ENCODE measurements at regions not wholly inside any gene's neighbourhood (a gene's known extent, or its start where the extent isn't known, plus 50 kb on each side); places are given as distances from the start of the nearest gene placed in this dataset.
A peak's percentile ranks its signal among the peaks of the same experiment; 100 is the strongest.

DNA sequence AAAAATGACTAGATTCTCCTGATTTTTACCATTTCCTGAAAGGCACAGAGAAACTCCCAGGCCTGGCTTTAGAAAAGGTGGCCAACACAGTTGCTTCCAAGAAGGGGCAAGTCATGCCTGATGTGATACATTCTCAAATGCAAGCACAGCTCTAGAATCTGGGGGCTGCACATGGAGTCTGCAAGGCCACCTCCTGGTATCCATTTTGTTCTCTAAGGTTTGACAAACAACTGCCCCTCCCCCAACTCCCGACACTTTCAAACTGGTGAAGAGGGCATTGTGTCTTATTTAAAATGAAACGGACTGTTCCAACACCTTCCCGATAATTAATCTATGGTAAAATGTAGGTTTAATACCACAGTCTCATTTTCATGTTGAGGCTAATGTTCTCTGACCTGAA lies 220.2 kb upstream of the CEP162 start:
- DNase-seq (no peak), ATAC-seq (ENCODE audit: poor library complexity) (no peak)

DNA sequence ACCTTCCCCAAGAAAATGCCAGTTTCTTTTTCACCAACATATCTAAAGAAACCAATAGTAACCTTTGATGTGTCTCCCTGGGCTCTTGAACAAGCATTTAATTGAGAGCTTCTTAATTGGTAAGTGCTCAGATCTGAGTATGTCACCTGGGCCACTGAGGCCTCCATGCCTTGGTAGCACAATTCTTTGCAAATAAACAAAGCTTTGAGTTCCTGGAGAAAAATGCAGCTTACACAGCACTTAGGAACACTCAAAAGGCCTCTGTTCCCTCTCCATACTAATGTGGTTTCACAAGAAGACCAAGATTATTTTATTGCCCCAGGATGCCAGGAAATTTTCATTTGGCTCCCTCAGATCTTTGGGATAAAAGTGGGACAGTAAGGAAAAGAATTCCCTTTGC lies 217.6 kb upstream of the CEP162 start:
- ATAC-seq (ENCODE audit: poor library complexity) (no peak), DNase-seq (no peak)
- intact Hi-C loops (cut with DNase I): no loop called here

More for the DNA sequence above, 220.2 kb upstream of the CEP162 start:
- intact Hi-C loops (cut with DNase I): no loop called here

DNA sequence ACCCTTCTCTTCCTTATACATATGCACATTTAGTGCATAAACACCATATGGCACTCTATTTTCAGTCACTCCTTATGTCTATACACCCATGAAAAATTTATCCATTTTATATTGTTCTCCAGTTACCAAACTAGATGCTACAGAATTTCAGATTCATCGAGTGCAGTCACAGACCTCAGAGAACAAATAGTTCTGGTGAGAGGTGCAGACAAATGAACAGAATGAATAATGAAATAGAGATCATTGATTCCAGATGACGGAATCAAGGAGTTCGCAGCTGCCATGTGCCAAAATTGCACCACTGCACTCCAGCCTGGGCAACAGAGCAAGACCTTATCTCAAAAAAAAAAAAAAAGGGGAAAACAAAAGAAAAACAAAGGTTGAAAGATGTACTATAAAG lies 214.8 kb upstream of the CEP162 start:
- no peak for DNase-seq
- no peak for ATAC-seq (ENCODE audit: poor library complexity)
- intact Hi-C loops (cut with DNase I): no loop called here

DNA sequence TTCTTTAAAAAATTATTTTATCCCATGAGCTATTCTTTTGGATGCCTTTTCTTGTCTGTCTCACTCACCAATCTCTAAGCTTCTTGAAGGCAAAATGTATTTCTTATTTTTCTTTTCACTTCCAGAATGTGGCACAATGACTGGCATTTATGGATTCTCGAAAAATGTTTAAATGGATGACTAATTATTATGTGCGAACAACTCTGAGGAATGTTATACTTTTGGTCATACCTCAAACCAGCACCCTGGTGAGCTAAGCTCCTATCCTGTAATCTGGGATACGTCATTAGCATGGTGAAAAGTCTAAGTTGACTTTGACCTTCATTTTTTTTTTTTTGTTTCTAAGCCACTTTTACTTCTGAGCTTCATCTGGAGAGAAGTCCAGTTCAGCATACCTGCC lies 214.0 kb upstream of the CEP162 start:
- intact Hi-C loops (cut with DNase I): no loop called here
- no peak for ATAC-seq (ENCODE audit: poor library complexity)
- no peak for DNase-seq

DNA sequence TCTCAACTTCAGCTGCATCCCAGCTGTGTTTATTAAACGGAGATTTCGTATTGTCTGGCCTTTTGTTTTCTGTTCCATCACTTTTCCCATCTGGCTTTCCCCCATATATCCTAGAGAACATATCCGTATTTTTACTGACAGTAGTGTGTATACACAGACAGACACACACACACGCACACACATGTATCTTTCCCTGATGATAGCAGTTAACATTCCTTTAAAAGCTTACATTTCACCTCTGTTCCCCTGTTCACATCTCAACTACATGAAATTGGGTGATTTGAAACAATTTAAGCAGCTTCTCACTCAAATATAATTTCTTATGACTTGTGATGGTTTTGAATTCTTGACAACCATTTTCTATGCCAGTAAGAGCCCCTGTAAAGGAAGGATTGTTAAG lies 207.1 kb upstream of the CEP162 start:
- no peak for ATAC-seq (ENCODE audit: poor library complexity)
- intact Hi-C loops (cut with DNase I): no loop called here
- no peak for DNase-seq

DNA sequence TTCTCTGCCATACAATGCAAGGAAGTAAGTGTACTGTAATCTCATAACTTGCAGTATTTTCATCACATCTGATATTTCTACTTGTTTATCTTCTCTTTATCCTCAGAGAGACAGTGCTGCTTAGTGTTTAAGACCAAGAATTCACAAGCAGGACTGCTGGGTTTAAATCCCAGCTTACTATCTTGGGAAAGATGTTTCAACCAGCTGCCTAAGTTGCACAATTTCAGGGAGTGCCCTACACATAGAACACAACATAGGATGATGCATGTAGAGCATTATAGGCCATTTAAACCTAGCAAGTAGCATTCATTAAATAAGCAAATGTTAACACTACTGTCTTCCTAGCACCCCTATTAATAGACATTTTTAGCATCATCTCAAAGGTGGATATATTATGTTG lies 205.2 kb upstream of the CEP162 start:
- no peak for DNase-seq
- ATAC-seq (ENCODE audit: poor library complexity): no peak
- intact Hi-C loops (cut with DNase I): no loop called here

DNA sequence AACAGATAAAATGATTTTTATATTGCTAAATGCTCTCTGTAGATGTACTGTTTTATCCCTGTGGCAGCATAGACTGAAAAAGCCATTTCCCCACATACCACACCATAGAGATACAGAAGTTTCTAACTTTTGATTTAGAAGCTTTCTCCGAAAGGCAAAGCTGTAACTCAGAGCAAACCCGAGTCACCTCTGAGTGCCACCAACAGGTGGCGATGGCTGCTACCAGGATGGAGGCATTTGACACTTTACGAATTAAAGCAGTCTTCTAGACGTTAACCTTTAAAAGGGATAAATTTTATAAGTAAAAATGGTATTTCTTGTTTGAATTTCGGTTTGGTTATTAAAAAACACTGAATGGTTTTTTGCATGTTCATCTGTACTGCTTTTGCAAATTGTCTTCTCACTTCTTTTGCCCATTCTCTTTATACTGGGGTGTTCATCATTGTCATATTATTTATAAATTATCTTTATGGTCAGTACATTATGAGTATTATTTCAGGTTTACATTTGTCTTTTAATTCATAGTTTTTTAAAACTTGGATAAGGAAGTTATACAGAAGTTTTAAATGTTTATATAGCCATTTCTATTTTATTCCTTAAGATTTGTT lies 201.0 kb upstream of the CEP162 start:
- DNase-seq (peak; percentile 81), ATAC-seq (ENCODE audit: poor library complexity) (peak; percentile 60)
- intact Hi-C loops (cut with DNase I): no loop called here

DNA sequence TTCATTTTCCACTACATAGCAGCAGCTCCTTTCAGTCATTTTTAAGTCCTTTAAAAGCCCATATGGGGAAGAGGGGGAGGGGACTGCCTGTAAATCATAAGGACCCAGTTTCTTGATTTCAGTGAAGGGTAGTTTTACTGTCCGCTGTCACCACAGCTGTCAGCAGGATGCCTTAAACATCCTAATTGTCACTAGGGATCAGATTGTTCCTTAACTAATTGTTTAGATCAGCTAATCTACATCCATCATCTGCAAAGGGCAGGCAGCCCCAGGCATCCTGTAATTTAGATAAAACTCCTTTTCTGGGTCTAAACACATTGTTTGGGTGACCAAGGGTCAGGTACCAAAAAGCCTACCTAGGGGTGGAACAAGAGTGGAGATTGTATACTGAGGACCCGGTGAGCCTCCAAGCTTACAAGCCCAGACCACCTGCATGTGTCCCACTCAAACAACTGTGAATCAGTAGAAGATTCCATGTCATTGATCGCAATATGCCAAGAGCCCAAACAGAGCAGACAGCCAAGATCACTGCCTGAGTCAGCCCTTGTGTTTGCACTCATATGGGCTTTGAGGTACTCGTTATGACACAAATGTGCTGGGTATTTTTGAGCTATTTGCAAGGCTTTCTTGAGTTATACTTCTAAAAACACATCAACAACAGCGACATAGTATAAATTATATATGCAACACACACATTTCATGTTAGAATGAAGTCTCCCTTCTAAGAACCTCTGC lies 198.7 kb upstream of the CEP162 start:
- no peak for DNase-seq
- ATAC-seq (ENCODE audit: poor library complexity): no peak
- intact Hi-C loops (cut with DNase I): no loop called here

DNA sequence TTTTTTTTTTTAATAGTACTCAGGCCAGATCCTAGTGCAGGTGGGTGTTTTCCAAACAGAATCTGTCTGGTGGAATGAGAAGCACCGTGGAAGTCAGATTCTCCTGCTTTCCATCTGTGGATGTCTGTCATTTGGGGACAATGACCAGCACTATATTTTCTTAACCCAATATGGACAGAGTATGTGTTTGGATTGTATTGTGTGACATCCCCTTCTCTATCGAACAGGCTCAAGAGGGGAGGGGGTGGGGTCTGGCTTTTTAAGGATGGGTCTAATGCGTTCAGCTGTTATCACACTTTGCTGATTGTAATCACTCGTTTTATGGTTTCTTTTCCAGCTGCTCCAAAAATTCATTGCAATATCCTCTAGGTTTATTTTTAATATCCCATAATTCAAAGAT lies 197.5 kb upstream of the CEP162 start:
- no peak for ATAC-seq (ENCODE audit: poor library complexity)
- intact Hi-C loops (cut with DNase I): no loop called here
- no peak for DNase-seq

DNA sequence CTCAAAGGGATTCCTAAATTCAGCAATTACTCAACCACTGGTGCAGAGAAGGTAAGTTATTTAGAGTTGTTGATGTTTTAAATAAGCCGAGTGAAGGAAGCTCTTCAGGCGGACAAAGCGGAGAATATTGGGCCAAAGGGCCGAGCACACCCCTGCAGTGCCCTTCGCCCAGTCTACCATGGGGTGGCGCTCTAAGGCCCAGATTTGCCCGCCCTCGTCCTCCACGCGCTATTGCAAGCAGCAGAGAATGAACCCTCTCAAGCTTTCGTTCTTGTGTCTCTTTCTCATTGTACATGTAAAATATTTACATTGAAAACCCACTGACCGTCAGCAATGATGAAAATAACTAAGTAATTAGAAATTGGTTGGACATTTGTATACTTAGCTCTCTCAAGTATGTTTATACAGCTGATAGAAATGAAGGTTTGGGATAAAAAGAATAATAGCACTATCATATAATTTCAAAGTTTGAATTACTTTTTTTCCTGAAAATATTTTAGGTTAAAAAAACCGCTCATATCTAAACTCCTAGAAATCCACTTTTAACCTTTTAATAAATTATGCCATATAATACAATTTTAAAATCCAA lies 195.0 kb upstream of the CEP162 start:
- DNase-seq (peak; percentile 60), ATAC-seq (ENCODE audit: poor library complexity) (peak; percentile 92)
- intact Hi-C loops (cut with DNase I): no loop called here

DNA sequence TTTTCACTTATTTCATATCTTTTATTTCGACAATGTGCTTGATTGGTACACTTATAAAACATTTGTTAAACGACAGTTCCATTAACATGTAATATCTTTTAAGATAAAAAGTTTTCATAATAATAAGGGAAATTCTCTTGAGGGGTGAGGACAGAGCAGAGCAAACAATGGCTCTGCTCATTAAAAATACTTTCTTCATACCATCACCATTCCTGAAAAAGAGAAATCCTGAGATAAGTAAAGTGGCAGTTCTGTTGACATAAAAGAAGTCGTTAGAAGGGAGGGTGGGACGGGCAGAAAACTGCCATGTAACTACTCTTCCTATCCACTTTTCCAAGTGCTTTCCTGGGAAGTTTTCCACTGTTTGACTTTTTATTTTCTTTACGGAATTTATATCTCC lies 193.6 kb upstream of the CEP162 start:
- DNase-seq: no peak
- intact Hi-C loops (cut with DNase I): no loop called here
- no peak for ATAC-seq (ENCODE audit: poor library complexity)

DNA sequence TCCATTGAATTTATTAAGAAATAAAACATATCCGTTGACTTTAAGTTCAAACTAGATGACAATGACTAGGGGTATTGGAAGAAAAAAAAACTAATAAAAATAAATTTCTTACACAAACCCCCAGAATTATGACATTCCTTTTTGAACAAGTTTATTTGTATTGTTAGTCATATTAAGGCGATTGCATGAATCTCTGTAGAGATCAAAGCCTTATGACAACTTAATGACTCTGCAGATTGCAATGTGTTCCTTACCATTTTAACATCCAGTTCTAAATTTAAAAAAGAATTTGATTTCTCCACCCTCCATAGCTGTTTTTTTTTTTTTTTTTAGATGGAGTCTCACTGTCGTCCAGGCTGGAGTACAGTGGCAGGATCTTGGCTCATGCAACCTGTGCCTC lies 189.8 kb upstream of the CEP162 start:
- ATAC-seq (ENCODE audit: poor library complexity) (no peak), DNase-seq (no peak)
- intact Hi-C loops (cut with DNase I): no loop called here

DNA sequence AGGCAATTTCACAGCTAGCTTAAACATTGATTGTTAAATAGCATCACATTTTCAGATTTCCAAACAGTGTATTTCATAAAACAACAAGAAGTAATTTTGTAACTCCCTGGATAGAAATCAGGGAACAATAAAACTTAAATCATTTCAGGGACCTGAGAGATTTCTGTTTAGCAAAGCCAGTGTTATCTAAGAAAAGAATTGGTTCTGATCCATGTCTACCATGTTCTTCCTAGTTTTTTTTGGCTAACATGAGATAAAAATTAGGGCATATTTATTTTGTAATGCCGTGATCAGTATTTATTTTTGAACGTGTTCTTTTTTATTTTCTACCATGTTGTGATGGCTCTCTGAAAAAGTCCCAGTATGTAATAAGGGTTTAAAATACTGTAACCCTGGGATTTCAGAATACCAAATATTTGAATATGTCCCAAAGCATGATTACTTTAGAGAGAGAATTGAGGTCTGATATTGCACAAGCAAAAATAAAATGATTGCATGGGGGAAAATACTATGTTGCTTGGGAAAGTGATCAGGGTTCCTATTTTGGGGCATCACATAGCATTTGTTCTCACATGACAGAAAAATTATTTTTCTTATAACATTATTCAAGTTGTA lies 188.7 kb upstream of the CEP162 start:
- intact Hi-C loops (cut with DNase I): no loop called here
- no peak for ATAC-seq (ENCODE audit: poor library complexity)
- DNase-seq: no peak

DNA sequence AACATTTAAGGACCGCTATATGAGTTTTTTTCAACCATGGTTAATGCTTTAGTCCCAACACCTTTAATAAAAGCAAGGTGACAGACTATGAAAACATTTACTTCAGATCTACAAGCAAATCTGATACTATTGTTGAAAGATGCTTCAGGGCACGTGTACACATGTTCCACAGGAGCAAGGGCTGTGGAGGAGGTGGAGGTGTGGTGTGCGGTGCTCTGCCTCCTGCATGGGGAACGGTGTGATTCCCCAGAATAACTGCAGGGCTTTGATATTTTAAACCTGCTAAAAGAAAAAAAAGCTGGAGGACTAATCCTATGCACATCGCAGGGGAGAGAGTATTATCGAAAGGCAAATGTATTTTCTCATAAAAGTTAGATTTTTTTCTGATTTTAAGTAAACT lies 188.1 kb upstream of the CEP162 start:
- intact Hi-C loops (cut with DNase I): no loop called here
- no peak for DNase-seq
- ATAC-seq (ENCODE audit: poor library complexity): no peak

DNA sequence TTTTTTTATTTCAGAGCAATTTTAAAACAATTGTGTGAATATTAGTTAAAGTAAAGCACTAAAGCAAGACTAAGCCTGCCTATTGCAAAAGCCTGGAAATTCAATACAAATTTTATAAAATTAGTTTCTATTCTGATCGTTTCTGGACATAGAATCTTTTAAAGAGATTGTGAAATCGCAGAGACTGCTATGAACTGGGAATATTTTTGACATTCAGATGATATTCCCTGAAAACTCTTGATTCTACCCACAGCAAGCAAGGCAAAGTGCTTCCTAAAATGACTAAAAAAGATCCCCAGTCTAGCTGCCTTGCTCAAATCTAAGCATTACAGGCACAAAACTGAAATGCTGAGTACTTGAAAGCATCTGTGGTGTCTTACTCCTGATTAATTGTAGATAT lies 187.6 kb upstream of the CEP162 start:
- DNase-seq (no peak), ATAC-seq (ENCODE audit: poor library complexity) (no peak)
- intact Hi-C loops (cut with DNase I): no loop called here

DNA sequence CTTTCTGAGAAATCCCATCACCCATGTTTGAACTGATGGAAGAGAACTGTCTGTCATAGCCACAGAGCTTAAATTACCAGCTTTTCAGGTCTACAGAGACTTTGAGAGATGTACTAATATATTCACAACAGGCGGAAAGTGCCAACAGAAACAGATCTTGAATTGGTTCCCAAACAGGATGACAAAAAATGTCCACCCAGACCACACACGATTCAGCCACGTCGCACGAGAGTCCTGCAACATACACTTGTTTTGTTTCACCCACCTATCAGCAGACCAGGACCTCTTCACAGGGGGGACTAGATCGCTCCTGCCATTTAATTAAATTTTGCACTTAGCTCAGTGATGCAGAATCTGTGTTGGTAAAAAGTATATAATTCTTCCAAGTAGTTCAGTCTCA lies 187.1 kb upstream of the CEP162 start:
- intact Hi-C loops (cut with DNase I): no loop called here
- DNase-seq: no peak
- ATAC-seq (ENCODE audit: poor library complexity): no peak

DNA sequence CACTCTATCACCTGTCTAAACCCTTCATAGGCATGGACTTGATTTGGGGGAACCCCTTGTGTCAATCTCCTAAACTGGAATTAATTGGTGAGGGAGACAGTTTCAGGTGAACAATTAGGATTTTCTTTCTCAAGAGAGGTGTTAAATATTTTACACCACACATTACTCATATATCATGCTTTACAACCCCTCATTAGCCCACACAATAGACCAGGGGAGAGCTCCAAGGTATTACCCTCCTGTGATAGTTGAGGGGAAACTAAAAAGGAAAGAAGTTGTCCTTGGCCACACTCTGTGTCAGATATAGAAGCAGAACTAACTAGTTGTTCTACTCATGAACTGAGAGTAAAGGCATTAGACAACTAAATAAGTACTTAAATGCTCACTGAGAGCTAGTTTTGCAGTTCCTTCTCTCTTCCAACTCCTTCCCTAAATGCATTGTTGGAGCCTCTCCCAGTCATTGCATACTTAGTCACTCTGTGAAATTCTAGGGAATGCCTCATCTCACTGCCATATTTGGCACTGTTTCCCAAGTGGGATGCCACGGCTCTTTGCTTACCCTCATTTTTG lies 183.7 kb upstream of the CEP162 start:
- DNase-seq (no peak), ATAC-seq (ENCODE audit: poor library complexity) (no peak)
- intact Hi-C loops (cut with DNase I): no loop called here

DNA sequence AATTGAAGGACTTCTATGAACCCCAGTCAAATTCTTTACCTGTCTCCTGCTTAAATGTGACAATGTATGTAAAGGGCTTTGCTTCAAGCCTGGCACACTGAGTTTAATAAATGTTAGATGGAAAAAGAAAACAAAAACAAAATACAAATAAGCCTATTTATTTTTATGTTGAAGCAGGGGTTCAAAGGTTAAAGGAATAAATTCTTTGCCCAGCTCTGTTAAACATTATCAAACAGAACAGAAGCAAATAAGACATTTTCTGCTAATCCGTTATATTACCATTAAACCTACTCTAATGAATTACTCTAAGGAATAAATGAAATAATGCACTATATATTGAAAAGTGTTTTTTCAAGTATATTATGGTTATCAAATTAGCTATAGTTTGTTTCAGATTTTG lies 182.5 kb upstream of the CEP162 start:
- intact Hi-C loops (cut with DNase I): no loop called here
- ATAC-seq (ENCODE audit: poor library complexity): no peak
- DNase-seq: no peak

DNA sequence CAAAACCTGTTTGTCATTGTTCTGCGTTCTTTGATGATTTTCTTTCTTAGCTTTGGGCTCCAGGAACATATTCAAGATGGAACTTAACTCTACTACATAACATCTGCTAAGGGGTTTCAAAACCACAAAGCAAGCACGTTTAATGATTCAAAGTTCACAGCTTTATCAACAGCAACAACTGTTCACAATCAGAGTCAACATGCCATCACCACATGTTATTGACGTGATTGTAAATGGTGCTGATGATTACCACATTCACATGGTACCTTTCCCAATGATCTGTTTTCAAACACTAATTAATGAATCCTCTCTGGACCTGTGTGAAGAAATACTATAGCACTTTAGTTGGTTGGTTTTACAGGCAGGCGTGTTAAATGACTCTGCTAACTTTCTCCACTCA lies 180.6 kb upstream of the CEP162 start:
- DNase-seq (no peak), ATAC-seq (ENCODE audit: poor library complexity) (no peak)
- intact Hi-C loops (cut with DNase I): no loop called here

DNA sequence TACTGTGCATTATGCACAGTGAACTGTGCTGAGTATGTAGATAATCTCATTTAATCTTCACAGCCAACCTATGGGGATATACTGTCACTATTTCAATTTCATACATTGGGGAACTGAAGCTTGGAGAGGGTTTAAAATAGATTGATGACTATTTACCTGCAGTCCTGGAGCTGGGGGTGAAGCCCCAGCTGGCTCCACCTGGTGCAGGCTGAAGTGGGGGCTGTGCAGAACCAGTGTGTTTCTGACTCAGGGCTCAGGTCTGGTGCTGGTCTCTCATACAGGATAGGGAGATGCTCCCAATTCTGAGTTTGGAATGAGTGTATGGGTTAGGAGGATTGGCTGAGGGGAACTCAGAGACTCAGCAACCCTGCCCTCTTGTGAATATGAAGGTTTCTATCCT lies 176.1 kb upstream of the CEP162 start:
- ATAC-seq (ENCODE audit: poor library complexity): no peak
- intact Hi-C loops (cut with DNase I): no loop called here
- no peak for DNase-seq
